ENCODE measurements at regions not wholly inside any gene's neighbourhood (a gene's known extent, or its start where the extent isn't known, plus 50 kb on each side); places are given as distances from the start of the nearest gene placed in this dataset.
"Not testable (repeated sequence)": the region's sequence is repeated elsewhere in the genome, so short reads cannot be mapped to it uniquely, and the experiment has no call there.

DNA sequence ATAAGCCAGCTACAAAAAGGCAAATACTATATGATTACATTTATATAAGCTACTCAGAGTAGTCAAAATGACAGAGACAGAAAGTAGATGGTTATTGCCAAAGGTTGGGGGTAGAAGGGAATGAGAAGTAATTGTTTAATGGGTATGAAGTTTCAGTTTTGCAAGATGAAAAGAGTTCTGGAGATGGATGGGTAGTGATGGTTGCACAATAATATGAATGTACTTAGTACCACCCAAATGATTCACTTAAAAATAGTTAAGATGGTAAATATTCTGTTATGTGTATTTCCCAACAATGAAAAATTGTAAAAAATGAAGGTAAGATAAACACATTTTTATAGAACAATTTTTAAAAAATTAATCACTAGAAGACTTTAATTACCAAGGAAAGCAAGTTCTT is 448.4 kb downstream of the ADCYAP1 start:
- TF ChIP-seq, protein P1, sequence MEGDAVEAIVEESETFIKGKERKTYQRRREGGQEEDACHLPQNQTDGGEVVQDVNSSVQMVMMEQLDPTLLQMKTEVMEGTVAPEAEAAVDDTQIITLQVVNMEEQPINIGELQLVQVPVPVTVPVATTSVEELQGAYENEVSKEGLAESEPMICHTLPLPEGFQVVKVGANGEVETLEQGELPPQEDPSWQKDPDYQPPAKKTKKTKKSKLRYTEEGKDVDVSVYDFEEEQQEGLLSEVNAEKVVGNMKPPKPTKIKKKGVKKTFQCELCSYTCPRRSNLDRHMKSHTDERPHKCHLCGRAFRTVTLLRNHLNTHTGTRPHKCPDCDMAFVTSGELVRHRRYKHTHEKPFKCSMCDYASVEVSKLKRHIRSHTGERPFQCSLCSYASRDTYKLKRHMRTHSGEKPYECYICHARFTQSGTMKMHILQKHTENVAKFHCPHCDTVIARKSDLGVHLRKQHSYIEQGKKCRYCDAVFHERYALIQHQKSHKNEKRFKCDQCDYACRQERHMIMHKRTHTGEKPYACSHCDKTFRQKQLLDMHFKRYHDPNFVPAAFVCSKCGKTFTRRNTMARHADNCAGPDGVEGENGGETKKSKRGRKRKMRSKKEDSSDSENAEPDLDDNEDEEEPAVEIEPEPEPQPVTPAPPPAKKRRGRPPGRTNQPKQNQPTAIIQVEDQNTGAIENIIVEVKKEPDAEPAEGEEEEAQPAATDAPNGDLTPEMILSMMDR (IDR thresholded peaks at IDR 0.05; ENCODE audit: low read depth, low read length): no peak
- H3K4me3 ChIP-seq (ENCODE audit: low read depth, low read length): no peak overlapping the region

DNA sequence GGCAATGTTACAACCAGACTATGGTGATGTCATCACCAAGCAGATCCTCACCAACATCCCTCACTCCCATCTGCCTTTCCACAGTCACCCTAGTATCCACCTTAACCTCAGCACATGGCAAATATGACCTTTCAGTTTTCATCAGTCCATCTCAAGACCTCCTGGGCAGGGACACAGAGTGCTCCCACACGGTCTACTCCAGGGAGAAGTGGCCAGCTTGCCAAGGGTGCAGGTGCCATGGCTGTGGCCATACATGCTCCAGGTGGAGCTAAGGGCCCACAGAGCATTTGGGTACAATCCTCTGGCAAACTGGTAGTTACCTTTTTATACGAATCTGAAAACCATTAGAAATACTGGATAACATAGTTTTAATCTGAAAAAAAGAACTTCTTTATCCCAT is 453.1 kb downstream of the ADCYAP1 start:
- no peak overlapping the region for H3K4me3 ChIP-seq (ENCODE audit: low read depth, low read length)
- TF ChIP-seq, protein P1 (IDR thresholded peaks at IDR 0.05; ENCODE audit: low read depth, low read length): no peak

DNA sequence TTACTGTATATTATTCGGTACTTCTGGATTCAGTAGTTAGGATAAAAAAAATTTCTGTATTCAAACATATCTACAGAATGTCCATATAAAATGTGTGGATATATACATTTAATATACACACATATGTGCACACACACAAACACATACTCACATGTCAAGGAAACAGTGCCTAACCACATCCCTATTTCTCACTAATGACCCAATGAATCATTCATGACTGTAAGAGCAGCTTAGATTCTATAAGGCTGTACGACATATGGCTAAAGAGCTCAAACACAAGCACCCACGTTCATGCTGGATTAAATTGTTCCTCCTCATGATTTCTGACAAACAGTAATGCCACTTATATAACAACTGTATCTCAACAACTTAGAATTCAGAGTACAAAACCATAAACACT is 457.3 kb downstream of the ADCYAP1 start:
- no peak overlapping the region for H3K4me3 ChIP-seq (ENCODE audit: low read depth, low read length)
- TF ChIP-seq, protein P1 (IDR thresholded peaks at IDR 0.05; ENCODE audit: low read depth, low read length): no peak

DNA sequence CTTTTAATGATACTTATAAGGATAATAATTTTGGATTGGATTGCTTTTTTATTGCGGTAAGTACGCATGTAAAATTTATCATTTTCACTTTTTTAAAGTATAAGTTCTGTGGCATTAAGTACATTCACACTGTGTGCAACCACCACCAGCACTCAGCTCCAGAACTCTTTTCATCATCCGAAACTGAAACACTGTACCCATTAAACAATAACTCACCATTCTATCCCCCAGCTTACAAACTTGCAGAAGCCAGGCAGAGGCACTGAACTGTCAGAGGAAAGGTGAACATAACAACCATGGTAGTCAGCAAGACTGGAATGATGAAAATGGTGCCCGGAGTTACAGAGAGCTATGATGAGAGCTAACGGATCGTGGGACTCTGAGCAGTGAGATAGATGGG is 465.9 kb downstream of the ADCYAP1 start:
- H3K4me3 ChIP-seq (ENCODE audit: low read depth, low read length): no peak overlapping the region
- TF ChIP-seq, protein P1 (IDR thresholded peaks at IDR 0.05; ENCODE audit: low read depth, low read length): no peak

DNA sequence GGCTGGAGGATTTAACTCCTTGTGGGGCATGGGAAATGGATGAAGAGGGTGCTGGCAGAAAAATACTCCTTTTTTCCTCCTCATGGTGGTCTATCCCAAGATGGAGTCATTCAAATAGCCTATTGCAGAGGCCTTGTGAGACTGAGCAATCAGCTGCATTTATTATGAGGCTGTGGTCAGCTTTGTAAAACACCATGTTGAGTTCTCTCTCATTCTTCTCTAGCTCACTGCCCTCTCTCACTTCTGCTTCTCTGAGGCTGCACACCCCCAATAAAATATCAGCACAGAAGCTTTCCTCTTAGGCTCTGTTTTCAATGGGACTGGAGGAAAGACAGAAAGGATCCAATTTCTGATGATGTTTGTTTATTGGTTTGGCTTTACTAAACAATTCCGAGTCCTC is 467.1 kb downstream of the ADCYAP1 start:
- TF ChIP-seq, protein P1 (IDR thresholded peaks at IDR 0.05; ENCODE audit: low read depth, low read length): no peak

DNA sequence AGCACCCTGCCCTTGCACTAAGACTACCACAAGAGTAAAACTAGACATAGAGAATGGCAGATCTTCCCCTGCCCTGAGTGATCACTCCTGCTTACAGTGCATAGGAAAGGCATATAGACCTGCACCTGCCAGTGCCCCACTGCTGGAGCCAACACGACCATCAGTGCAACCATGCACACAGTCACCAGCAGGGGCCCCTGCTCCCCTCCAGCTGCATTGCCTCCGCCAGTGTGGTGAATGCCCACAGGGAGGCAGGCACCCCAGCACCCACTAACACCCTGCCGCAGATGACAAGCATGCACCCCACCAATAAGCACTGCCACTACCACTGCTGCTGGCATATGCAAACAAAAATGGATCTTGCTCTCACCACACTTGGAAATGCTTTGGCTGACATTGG is 478.8 kb downstream of the ADCYAP1 start:
- TF ChIP-seq, protein P1 (IDR thresholded peaks at IDR 0.05; ENCODE audit: low read depth, low read length): no peak

More for the DNA sequence above, 467.1 kb downstream of the ADCYAP1 start:
- H3K4me3 ChIP-seq (ENCODE audit: low read depth, low read length): no peak overlapping the region

DNA sequence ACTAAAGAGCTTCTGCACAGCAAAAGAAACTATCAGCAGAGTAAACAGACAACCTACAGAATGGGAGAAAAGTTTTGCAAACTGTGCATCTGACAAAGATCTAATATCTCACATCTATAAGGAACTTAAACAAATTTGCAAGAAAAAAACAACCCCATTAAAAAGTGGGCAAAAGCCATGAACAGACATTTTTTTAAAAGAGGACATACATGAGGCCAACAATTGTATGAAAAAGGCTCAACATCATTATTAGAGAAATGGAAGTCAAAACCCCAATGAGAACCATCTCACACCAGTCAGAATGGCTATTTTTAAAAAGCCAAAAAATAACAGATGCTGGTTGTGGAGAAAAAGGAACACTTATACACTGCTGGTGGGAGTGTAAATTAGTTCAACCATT is 483.8 kb downstream of the ADCYAP1 start:
- H3K4me3 ChIP-seq (ENCODE audit: low read depth, low read length): not testable (repeated sequence)

More for the DNA sequence above, 478.8 kb downstream of the ADCYAP1 start:
- H3K4me3 ChIP-seq (ENCODE audit: low read depth, low read length): no peak overlapping the region

DNA sequence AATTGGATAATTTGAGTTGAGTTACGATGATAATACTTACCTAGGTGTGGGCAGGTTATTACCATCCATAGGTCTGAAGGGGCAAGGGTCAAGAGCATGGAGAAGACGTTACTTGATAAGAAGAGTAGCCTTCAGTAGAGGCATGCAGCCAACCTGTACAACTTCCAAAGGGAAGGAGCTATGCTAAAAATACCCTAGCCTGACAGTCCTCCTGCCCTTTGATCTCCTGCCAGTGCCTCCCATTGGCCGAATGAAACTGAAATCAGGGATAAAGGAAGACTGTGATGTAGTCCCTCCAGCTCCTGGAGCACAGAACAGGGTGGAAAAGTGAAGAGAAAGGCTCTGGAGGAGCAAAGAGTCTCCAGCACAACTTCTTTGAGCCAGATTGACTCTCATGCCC is 487.4 kb downstream of the ADCYAP1 start:
- no peak overlapping the region for H3K4me3 ChIP-seq (ENCODE audit: low read depth, low read length)
- TF ChIP-seq, protein P1 (IDR thresholded peaks at IDR 0.05; ENCODE audit: low read depth, low read length): no peak

Data from WI38 (cell line).